KMS-11 (cell line): ENCODE measurements at regions not wholly inside any gene's neighbourhood (a gene's known extent, or its start where the extent isn't known, plus 50 kb on each side); places are given as distances from the start of the nearest gene placed in this dataset.

Source experiments
- H2AFZ ChIP-seq: fragments of 200-600 bp; sonication (generic); 2 replicates; pipeline ENCODE4 v1.6.1; 2016; ENCODE audit warnings: antibody characterized with exemption, mixed run types, low read depth
- H3K27ac ChIP-seq: fragments of 200-600 bp; sonication (generic); 2 replicates; pipeline ENCODE4 v1.6.1; 2016; ENCODE audit warnings: mild to moderate bottlenecking, mixed run types
- H3K27me3 ChIP-seq: fragments of 200-600 bp; sonication (generic); 2 replicates; pipeline ENCODE4 v1.6.1; 2017; ENCODE audit warnings: mild to moderate bottlenecking, low read depth, mixed run types, moderate library complexity; ENCODE audit not compliant: insufficient read depth
- H3K36me3 ChIP-seq: fragments of 200-600 bp; sonication (generic); 2 replicates; pipeline ENCODE4 v1.6.1; 2017; ENCODE audit warnings: mild to moderate bottlenecking, mixed run types; ENCODE audit not compliant: insufficient read depth
- H3K4me1 ChIP-seq: fragments of 200-600 bp; sonication (generic); 2 replicates; pipeline ENCODE4 v1.6.1; 2016; ENCODE audit warnings: mild to moderate bottlenecking, low read depth, mixed run types; ENCODE audit not compliant: poor library complexity, severe bottlenecking
- H3K4me2 ChIP-seq: fragments of 200-600 bp; sonication (generic); 2 replicates; pipeline ENCODE4 v1.7.0; 2016; ENCODE audit warnings: mild to moderate bottlenecking, mixed run types
- H3K4me3 ChIP-seq: fragments of 200-600 bp; sonication (generic); IDR thresholded peaks from 2 replicates; pipeline ENCODE4 v1.6.1; 2017; ENCODE audit warnings: low read depth, low read length, mixed read lengths; ENCODE audit not compliant: insufficient read depth
- H3K79me2 ChIP-seq: fragments of 200-600 bp; sonication (generic); 2 replicates; pipeline ENCODE4 v1.6.1; 2016; ENCODE audit warnings: low read depth, mixed run types; ENCODE audit not compliant: insufficient read depth
- H3K9ac ChIP-seq: fragments of 200-600 bp; sonication (generic); 2 replicates; pipeline ENCODE4 v1.6.1; 2016; ENCODE audit warnings: mild to moderate bottlenecking, mixed run types
- H4K20me1 ChIP-seq: fragments of 200-600 bp; sonication (generic); 2 replicates; pipeline ENCODE4 v1.6.1; 2016; ENCODE audit warnings: mild to moderate bottlenecking, mixed run types; ENCODE audit not compliant: insufficient read depth
- CTCF ChIP-seq: fragments of 200-600 bp; sonication (generic); conservative IDR thresholded peaks from 2 replicates; pipeline ENCODE4 v1.6.1; 2017; ENCODE audit warnings: low read depth, mild to moderate bottlenecking, antibody characterized with exemption, low read length, moderate library complexity, mixed read lengths

- Histone ChIP-seq H3K9ac (no peak overlapping the region), H3K36me3 (no peaks in the 10 kb centered on the region), H3K79me2 (no peaks in the 10 kb centered on the region), H3K4me3 (no peak overlapping the region), H3K4me2 (no peak overlapping the region), H2AFZ (no peak overlapping the region), H4K20me1 (no peaks in the 10 kb centered on the region), H3K27ac (no peak overlapping the region), H3K27me3 (no peaks in the 10 kb centered on the region), H3K4me1 (no peaks in the 10 kb centered on the region)
- TF ChIP-seq CTCF, result no peak
Observed at GRCh38 chr15:61457050-61457733, 228.1 kb upstream of the RORA start.

- H3K4me3 ChIP-seq, result no peak overlapping the region
Observed at GRCh38 chr15:61449186-61449702, 220.1 kb upstream of the RORA start.

GRCh38 chr15:61447981-61448380, 218.9 kb upstream of the RORA start:
- no peak overlapping the region for H3K27ac ChIP-seq
- TF ChIP-seq CTCF, result no peak
- H2AFZ ChIP-seq, result no peak overlapping the region
- H3K4me1 ChIP-seq, result no peaks in the 10 kb centered on the region
- H3K79me2 ChIP-seq, result no peaks in the 10 kb centered on the region
- no peaks in the 10 kb centered on the region for H3K36me3 ChIP-seq
- no peak overlapping the region for H3K4me2 ChIP-seq
- no peak overlapping the region for H3K9ac ChIP-seq
- H3K4me3 ChIP-seq, result no peak overlapping the region
- no peaks in the 10 kb centered on the region for H3K27me3 ChIP-seq
- no peaks in the 10 kb centered on the region for H4K20me1 ChIP-seq

More at GRCh38 chr15:61449186-61449702, 220.1 kb upstream of the RORA start:
- Histone ChIP-seq H3K4me2 (no peak overlapping the region), H3K27me3 (no peaks in the 10 kb centered on the region), H2AFZ (no peak overlapping the region), H3K4me1 (no peaks in the 10 kb centered on the region), H3K36me3 (no peaks in the 10 kb centered on the region), H4K20me1 (no peaks in the 10 kb centered on the region), H3K9ac (no peak overlapping the region), H3K27ac (no peak overlapping the region), H3K79me2 (no peaks in the 10 kb centered on the region)
- TF ChIP-seq CTCF, result no peak

- no peak overlapping the region for H3K9ac ChIP-seq
- H3K79me2 ChIP-seq, result no peaks in the 10 kb centered on the region
- no peak overlapping the region for H3K4me3 ChIP-seq
- no peak for TF ChIP-seq CTCF
- no peak overlapping the region for H2AFZ ChIP-seq
- no peak overlapping the region for H3K4me2 ChIP-seq
- H3K36me3 ChIP-seq, result no peaks in the 10 kb centered on the region
- no peaks in the 10 kb centered on the region for H4K20me1 ChIP-seq
- H3K27me3 ChIP-seq, result no peaks in the 10 kb centered on the region
- H3K27ac ChIP-seq, result no peak overlapping the region
- H3K4me1 ChIP-seq, result no peaks in the 10 kb centered on the region
Observed at GRCh38 chr15:61444585-61444984, 215.5 kb upstream of the RORA start.
